ENCODE measurements at regions not wholly inside any gene's neighbourhood (a gene's known extent, or its start where the extent isn't known, plus 50 kb on each side); places are given as distances from the start of the nearest gene placed in this dataset.

- TF ChIP-seq ZNF512 (CRISPR knock-in tag; IDR thresholded peaks at IDR 0.05; ENCODE audit: borderline replicate concordance) = no peak
- no peak for TF ChIP-seq ATF6 (CRISPR knock-in tag; IDR thresholded peaks at IDR 0.05)
- TF ChIP-seq NR2C2 (CRISPR knock-in tag; IDR thresholded peaks at IDR 0.05) = no peak
- no peak for TF ChIP-seq MXD4 (CRISPR knock-in tag; IDR thresholded peaks at IDR 0.05; ENCODE audit: borderline replicate concordance)
- no peak for TF ChIP-seq CREM (CRISPR knock-in tag; IDR thresholded peaks at IDR 0.05)
- no peak for TF ChIP-seq SP1 (CRISPR knock-in tag; conservative IDR thresholded peaks at IDR 0.05)
- no peak for TF ChIP-seq ZNF423 (CRISPR knock-in tag; IDR thresholded peaks at IDR 0.05)
These were observed 74.6 kb downstream of the WNT5A start (continued) for GRCh38 chr3:55412545-55412944.

GRCh38 chr3:55409806-55410205 lies 77.3 kb downstream of the WNT5A start:
- Mint-ChIP-seq H3K27me3 (ENCODE audit: low read depth) (no peaks in the 10 kb centered on the region), H3K4me3 (no peak overlapping the region), H3K27ac (no peak overlapping the region), H3K4me1 (no peaks in the 10 kb centered on the region), H3K9me3 (no peaks in the 10 kb centered on the region), H3K36me3 (no peaks in the 10 kb centered on the region)
- no peak for TF ChIP-seq IRF1 (CRISPR knock-in tag; IDR thresholded peaks at IDR 0.05)
- TF ChIP-seq GRHL2 (CRISPR knock-in tag; IDR thresholded peaks at IDR 0.05; ENCODE audit: insufficient replicate concordance, severe bottlenecking) = no peak
- no peak for TF ChIP-seq GTF2I (CRISPR knock-in tag; conservative IDR thresholded peaks at IDR 0.05)
- TF ChIP-seq JUN (CRISPR knock-in tag; IDR thresholded peaks at IDR 0.05) = no peak
- TF ChIP-seq ZBTB43 (CRISPR knock-in tag; IDR thresholded peaks at IDR 0.05) = no peak
- TF ChIP-seq ZNF138 (CRISPR knock-in tag; conservative IDR thresholded peaks at IDR 0.05) = no peak
- TF ChIP-seq CREM (CRISPR knock-in tag; IDR thresholded peaks at IDR 0.05) = no peak
- no peak for TF ChIP-seq FOXJ3 (CRISPR knock-in tag; IDR thresholded peaks at IDR 0.05; ENCODE audit: borderline replicate concordance)
- no peak for TF ChIP-seq ZNF263 (CRISPR knock-in tag; IDR thresholded peaks at IDR 0.05; ENCODE audit: low read depth)
- no peak for TF ChIP-seq NR1H2 (CRISPR knock-in tag; IDR thresholded peaks at IDR 0.05)
- TF ChIP-seq SMAD4 (CRISPR knock-in tag; IDR thresholded peaks at IDR 0.05) = no peak
- no peak for TF ChIP-seq NFE2L1 (CRISPR knock-in tag; IDR thresholded peaks at IDR 0.05)
- no peak for TF ChIP-seq ATF3 (CRISPR knock-in tag; conservative IDR thresholded peaks at IDR 0.05)
- no peak for TF ChIP-seq TEAD4 (CRISPR knock-in tag; IDR thresholded peaks at IDR 0.05)
- no peak for TF ChIP-seq MYBL2 (CRISPR knock-in tag; IDR thresholded peaks at IDR 0.05)
- TF ChIP-seq ZNF121 (CRISPR knock-in tag; IDR thresholded peaks at IDR 0.05) = no peak
- TF ChIP-seq ZNF219 (CRISPR knock-in tag; IDR thresholded peaks at IDR 0.05; ENCODE audit: borderline replicate concordance) = no peak
- TF ChIP-seq RORB (CRISPR knock-in tag; IDR thresholded peaks at IDR 0.05) = no peak
- TF ChIP-seq ZNF671 (CRISPR knock-in tag; IDR thresholded peaks at IDR 0.05) = no peak
- ChIA-PET POLR2A (no interaction called here), CTCF (no interaction called here)
- ATAC-seq = no peak
- no peak for DNase-seq (ENCODE audit: low spot score)
